Tibial nerve (tissue), 4 donors: ENCODE measurements at regions not wholly inside any gene's neighbourhood (a gene's known extent, or its start where the extent isn't known, plus 50 kb on each side); places are given as distances from the start of the nearest gene placed in this dataset.

Experiments used
- DNase-seq, 2 donors: peaks; one replicate each; pipeline ENCODE4 v3.0.0-alpha.2; 2019; ENCODE audit warnings: low spot score in 2 of 2
- H3K27ac ChIP-seq, 4 donors: fragments of 200-600 bp; sonication (generic) in 3 of 4; one replicate each; pipeline ENCODE4 v1.5.1; 2017 to 2019; ENCODE audit warnings: mild to moderate bottlenecking in 1 of 4
- H3K27me3 ChIP-seq, 2 donors: fragments of 200-600 bp; sonication (generic) in 1 of 2; one replicate each; pipeline versions ENCODE4 v1.5.1 to v1.6.0; 2017 to 2019
- H3K36me3 ChIP-seq, 3 donors: fragments of 200-600 bp; sonication (generic); one replicate each; pipeline ENCODE4 v1.5.1; 2018 to 2019
- H3K4me1 ChIP-seq, 4 donors: fragments of 200-600 bp; sonication (generic) in 3 of 4; one replicate each; pipeline ENCODE4 v1.5.1; 2017 to 2019
- H3K4me3 ChIP-seq, 4 donors: fragments of 200-600 bp; sonication (generic) in 3 of 4; one replicate each; pipeline ENCODE4 v1.5.1; 2017 to 2019; ENCODE audit warnings: mild to moderate bottlenecking in 1 of 4, moderate library complexity in 1 of 4
- H3K9me3 ChIP-seq, 4 donors: fragments of 200-600 bp; sonication (generic) in 3 of 4; one replicate each; pipeline ENCODE4 v1.5.1; 2017 to 2019
- EP300 ChIP-seq, 2 donors: sonication (generic); formaldehyde crosslinking; IDR thresholded peaks; one replicate each; pipeline ENCODE4 v1.6.1; 2017; ENCODE audit warnings: antibody characterized with exemption in 2 of 2, mild to moderate bottlenecking in 1 of 2
- POLR2A ChIP-seq, 2 donors: fragments of 450-650 bp; IDR thresholded peaks; one replicate each; pipeline ENCODE4 v1.6.1; 2017; ENCODE audit warnings: antibody characterized with exemption in 2 of 2, mild to moderate bottlenecking in 2 of 2, moderate library complexity in 2 of 2
- WGBS, 2 donors: methylation state at CpG; one replicate each; pipeline ENCODE4 v1.1.5; 2018; 5-methylcytosine and 5-hydroxymethylcytosine counted together
- TF ChIP-seq, protein P1 (sequence below), 5 experiments: fragments of 200-600 bp in 3 of 5; fragments of 450-650 bp in 2 of 5; sonication (generic) in 3 of 5; IDR thresholded peaks; one replicate each; pipeline ENCODE4 v1.5.1; 2016 to 2019; ENCODE audit warnings: antibody characterized with exemption in 5 of 5, mild to moderate bottlenecking in 3 of 5, moderate library complexity in 2 of 5

DNA sequence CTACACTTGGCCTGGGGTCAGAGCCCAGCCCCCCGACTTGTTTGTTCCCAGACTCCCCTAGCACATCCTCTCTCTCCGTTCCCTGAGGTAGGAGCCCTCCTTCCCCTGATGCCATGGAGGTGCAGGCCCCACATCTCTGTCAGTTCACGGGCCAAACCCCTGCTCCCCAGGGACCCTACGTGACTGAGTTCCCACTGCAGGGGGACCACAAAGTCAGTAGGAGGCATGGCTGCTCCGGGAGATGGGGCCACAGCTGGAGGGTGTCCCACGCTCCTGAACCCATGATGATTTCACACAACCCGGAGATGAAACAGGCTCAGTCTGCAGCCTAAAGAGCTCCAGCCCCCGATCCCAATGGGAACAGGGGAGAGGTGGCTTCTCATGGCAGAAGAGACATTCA is 272.2 kb downstream of the NPHP4 start:
- TF ChIP-seq, protein P1, sequence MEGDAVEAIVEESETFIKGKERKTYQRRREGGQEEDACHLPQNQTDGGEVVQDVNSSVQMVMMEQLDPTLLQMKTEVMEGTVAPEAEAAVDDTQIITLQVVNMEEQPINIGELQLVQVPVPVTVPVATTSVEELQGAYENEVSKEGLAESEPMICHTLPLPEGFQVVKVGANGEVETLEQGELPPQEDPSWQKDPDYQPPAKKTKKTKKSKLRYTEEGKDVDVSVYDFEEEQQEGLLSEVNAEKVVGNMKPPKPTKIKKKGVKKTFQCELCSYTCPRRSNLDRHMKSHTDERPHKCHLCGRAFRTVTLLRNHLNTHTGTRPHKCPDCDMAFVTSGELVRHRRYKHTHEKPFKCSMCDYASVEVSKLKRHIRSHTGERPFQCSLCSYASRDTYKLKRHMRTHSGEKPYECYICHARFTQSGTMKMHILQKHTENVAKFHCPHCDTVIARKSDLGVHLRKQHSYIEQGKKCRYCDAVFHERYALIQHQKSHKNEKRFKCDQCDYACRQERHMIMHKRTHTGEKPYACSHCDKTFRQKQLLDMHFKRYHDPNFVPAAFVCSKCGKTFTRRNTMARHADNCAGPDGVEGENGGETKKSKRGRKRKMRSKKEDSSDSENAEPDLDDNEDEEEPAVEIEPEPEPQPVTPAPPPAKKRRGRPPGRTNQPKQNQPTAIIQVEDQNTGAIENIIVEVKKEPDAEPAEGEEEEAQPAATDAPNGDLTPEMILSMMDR (IDR thresholded peaks at IDR 0.05): no peak
- TF ChIP-seq POLR2A (IDR thresholded peaks at IDR 0.05): no peak
- TF ChIP-seq EP300 (IDR thresholded peaks at IDR 0.05): no peak
- H3K4me3 ChIP-seq: no peak overlapping the region
- 68 to 76% methylated on average over 6 to 8 of the region's 8 CpGs for WGBS, 2 donors
- H3K36me3 ChIP-seq: no peaks in the 10 kb centered on the region
- H3K27me3 ChIP-seq: peaks cover 0 to 3% of the 10 kb centered on the region in 2 donors
- peaks cover 0 to 9% (median 0%) of the 10 kb centered on the region in 4 donors for H3K9me3 ChIP-seq
- DNase-seq: no peak
- H3K27ac ChIP-seq: peak overlapping the region in 1 of 4 donors; percentile 62
- peaks cover 0 to 22% (median 0%) of the 10 kb centered on the region in 4 donors for H3K4me1 ChIP-seq

DNA sequence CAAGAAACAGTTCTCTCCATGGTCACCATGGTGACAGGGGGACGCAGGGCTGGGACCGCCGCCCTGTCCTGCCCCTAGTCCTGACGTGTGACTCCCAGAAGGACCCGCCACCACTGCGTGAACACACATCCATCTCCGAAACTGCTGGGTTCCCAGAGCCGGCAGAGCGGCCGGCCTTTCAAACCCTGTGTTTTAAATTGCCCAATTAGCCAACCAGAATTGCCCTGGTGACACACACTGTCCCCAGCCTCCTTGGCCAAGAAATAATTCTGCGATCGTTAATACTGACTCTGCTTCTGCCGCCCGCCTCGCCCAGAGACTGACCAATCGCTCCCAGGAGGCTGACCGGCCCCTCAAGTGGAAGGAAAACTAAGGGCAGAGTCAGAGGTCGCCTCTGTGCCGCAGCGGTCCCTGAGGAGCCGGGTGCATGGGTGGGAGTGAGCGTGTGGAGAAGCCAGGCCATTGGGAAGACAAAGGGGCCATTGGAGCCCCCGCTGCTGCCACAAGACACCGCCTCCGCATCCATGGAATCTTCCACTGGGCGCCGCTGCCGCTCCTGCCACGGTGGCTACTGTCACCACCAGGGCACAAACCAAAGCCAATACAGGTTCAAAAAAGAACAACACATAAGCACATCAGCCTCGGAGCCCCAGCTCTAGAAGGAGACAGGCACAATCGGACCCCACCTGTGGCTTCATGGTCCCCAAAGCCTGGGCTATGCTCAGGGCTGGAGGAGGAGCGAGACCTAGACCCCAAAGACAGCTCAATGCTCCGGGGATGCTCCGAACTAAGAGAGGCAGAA is 273.2 kb downstream of the NPHP4 start:
- H3K27ac ChIP-seq: peak overlapping the region in 2 of 4 donors; percentile 49 to 62
- peaks cover 0 to 11% (median 0%) of the 10 kb centered on the region in 4 donors for H3K9me3 ChIP-seq
- peaks cover 0 to 3% of the 10 kb centered on the region in 2 donors for H3K27me3 ChIP-seq
- no peaks in the 10 kb centered on the region for H3K36me3 ChIP-seq
- WGBS, 2 donors: 35% methylated on average over 34 of the region's 34 CpGs
- H3K4me1 ChIP-seq: peaks cover 0 to 22% (median 0%) of the 10 kb centered on the region in 4 donors
- H3K4me3 ChIP-seq: no peak overlapping the region
- TF ChIP-seq EP300 (IDR thresholded peaks at IDR 0.05) (no peak), POLR2A (IDR thresholded peaks at IDR 0.05) (no peak)
- TF ChIP-seq, protein P1 (IDR thresholded peaks at IDR 0.05): peak in 1 of 5 experiments; percentile 24
- no peak for DNase-seq

DNA sequence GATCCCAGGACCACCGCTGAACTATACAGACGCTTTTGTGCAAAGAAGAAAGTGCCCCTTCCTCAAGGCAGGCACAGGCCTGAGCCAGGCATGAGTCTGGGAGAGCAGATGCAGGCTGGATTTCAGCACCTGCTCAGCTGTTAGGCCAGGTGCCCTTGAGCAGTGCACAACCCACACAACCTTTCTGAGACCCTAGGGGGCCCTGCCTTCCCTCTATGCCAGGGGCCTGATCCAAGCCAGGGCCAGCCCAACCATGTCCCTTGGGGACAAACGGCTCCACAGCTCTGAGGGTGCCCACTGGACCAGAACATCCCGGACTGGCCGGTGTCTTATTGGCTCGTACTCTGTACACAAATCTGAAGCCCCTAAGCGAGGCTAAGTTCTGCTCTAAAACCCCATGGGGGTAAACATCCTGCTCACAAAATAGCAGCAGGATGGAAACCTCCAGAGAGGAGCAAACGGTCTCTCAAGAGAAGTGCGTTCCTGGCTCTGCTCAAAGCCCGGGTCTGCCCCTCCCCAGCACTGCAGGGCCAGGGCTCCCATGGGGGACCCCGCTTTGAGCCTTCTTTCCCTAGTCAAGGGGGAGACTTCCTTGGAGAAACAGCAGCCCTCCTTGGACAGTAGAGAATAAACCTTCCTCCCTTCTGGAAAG is 275.1 kb downstream of the NPHP4 start:
- TF ChIP-seq POLR2A (IDR thresholded peaks at IDR 0.05) (no peak), EP300 (IDR thresholded peaks at IDR 0.05) (no peak)
- TF ChIP-seq, protein P1 (IDR thresholded peaks at IDR 0.05): no peak
- WGBS, 2 donors: 51 to 58% methylated on average over 7 to 11 of the region's 11 CpGs

DNA sequence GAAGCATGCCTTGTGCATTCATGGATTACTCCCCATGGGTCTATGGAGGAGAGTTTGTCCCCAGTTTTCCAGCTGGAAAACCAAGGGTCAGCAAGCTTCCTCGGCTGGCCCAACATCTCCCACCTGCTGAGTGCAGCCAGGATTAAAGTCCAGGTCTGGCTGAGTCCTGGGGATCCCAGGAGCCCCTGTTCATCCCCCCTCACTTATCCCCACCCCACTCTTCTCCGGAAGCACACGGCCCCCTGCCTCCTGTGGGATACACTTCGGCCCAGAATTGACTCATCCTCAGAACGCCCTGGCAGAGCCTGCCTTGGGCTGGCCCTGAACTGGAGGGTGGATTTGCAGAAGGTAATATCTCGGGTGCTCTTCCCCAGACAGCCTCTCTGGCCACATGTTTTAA is 276.1 kb downstream of the NPHP4 start:
- Histone ChIP-seq H3K9me3 (peaks cover 0 to 14% (median 0%) of the 10 kb centered on the region in 4 donors), H3K27me3 (peaks cover 0 to 3% of the 10 kb centered on the region in 2 donors), H3K27ac (peak overlapping the region in 1 of 4 donors; percentile 77), H3K36me3 (no peaks in the 10 kb centered on the region), H3K4me3 (no peak overlapping the region), H3K4me1 (peaks cover 0 to 22% (median 0%) of the 10 kb centered on the region in 4 donors)
- WGBS, 2 donors: 84 to 94% methylated on average over 6 of the region's 6 CpGs
- TF ChIP-seq, protein P1 (IDR thresholded peaks at IDR 0.05): no peak
- TF ChIP-seq POLR2A (IDR thresholded peaks at IDR 0.05) (no peak), EP300 (IDR thresholded peaks at IDR 0.05) (no peak)
- DNase-seq: no peak

More for the DNA sequence above, 275.1 kb downstream of the NPHP4 start:
- H3K9me3 ChIP-seq: peaks cover 0 to 14% (median 0%) of the 10 kb centered on the region in 4 donors
- H3K27me3 ChIP-seq: peaks cover 0 to 3% of the 10 kb centered on the region in 2 donors
- no peak overlapping the region for H3K4me3 ChIP-seq
- no peaks in the 10 kb centered on the region for H3K36me3 ChIP-seq
- H3K4me1 ChIP-seq: peaks cover 0 to 22% (median 0%) of the 10 kb centered on the region in 4 donors
- DNase-seq: no peak
- H3K27ac ChIP-seq: peak overlapping the region in 2 of 4 donors; percentile 68 to 77
